T-helper 17 cell (primary cell): ENCODE measurements at regions not wholly inside any gene's neighbourhood (a gene's known extent, or its start where the extent isn't known, plus 50 kb on each side); places are given as distances from the start of the nearest gene placed in this dataset.
"Not testable (repeated sequence)": the region's sequence is repeated elsewhere in the genome, so short reads cannot be mapped to it uniquely, and the experiment has no call there.

Experiments used
- ATAC-seq: fragments of 150-1000 bp; cut with Tn5 transposase; 2 replicates; pipeline ENCODE4 v1.10.0; 2021; ENCODE audit warnings: mild to moderate bottlenecking, moderate library complexity
- DNase-seq, 3 donors: peaks; one replicate each; pipeline versions ENCODE4 v3.0.0 to v3.0.0-alpha.2; 2020 to 2021
- H3K9me3 ChIP-seq: one replicate; pipeline ENCODE4 v1.7.0; 2013; ENCODE audit warnings: low read length, mild to moderate bottlenecking; ENCODE audit not compliant: control insufficient read depth, poor library complexity, severe bottlenecking
- H3K27ac Mint-ChIP-seq: one replicate; pipeline ENCODE4 v1.8.0; 2022; ENCODE audit warnings: mild to moderate bottlenecking, moderate library complexity, mixed read lengths
- H3K27me3 Mint-ChIP-seq: one replicate; pipeline ENCODE4 v1.8.0; 2022; ENCODE audit warnings: mixed read lengths
- H3K36me3 Mint-ChIP-seq: one replicate; pipeline ENCODE4 v1.8.0; 2022; ENCODE audit warnings: low read depth, mixed read lengths
- H3K4me1 Mint-ChIP-seq: one replicate; pipeline ENCODE4 v1.8.0; 2022; ENCODE audit warnings: mild to moderate bottlenecking, mixed read lengths
- H3K4me3 Mint-ChIP-seq: one replicate; pipeline ENCODE4 v1.8.0; 2022; ENCODE audit warnings: mild to moderate bottlenecking, moderate library complexity, mixed read lengths

DNA sequence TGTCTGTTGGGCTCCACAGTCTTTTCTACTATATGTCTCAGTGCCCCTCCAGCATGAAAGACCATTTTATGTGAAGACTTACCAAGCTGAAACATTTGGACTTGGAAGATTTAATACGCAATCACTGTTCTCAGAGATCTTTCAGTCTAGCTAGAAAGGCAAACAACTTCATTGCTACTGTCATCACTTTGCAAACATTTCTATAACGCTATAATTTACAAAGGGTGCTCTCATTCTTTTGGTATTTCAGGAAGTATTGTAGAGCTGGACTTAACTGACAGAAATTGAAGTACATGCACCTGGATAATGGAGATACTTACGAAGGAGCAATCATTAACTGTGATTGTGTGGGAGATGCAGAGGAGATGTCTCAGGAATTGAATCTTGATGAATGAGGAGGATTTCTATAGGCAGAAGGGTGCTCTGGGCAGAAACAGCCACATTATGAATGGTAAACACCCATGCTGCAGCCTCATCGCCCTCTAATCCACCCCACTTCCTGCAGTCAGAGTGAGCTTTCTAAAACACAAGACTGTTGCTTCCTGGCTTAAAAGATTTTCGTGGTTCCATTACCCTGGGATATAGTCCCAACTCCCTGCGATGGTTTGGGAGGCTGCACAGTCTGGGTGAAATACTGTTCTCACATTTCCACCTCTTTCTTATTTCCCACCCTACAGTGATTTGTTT, 75.1 kb upstream of the GNG12 start:
- no peaks in the 10 kb centered on the region for H3K9me3 ChIP-seq
- peaks cover 12% of the 10 kb centered on the region for H3K27me3 Mint-ChIP-seq
- DNase-seq: no peak
- ATAC-seq: no peak
- H3K4me3 Mint-ChIP-seq: no peak overlapping the region
- no peaks in the 10 kb centered on the region for H3K36me3 Mint-ChIP-seq
- no peak overlapping the region for H3K27ac Mint-ChIP-seq
- no peaks in the 10 kb centered on the region for H3K4me1 Mint-ChIP-seq

DNA sequence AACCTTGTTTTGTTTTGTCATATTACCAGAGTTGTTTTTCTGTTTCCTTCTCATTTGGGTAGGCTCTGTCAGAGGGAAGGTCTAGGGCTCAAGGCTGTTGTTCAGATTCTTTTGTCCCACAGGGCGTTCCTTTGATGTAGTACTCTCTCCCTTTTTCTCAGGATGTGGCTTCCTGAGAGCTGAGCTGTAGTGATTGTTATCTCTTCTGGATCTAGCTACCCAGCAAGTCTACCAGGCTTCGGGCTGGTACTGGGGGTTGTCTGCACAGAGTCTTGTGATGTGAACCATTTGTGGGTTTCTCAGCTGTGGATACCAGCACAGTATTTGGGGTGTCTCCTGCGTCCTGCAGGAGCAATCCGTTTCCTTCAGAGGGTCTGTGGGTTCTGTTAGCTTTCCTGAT, 74.2 kb upstream of the GNG12 start:
- not testable (repeated sequence) for H3K27ac Mint-ChIP-seq, H3K4me1 Mint-ChIP-seq, H3K9me3 ChIP-seq, H3K27me3 Mint-ChIP-seq, DNase-seq, H3K36me3 Mint-ChIP-seq, H3K4me3 Mint-ChIP-seq, ATAC-seq

DNA sequence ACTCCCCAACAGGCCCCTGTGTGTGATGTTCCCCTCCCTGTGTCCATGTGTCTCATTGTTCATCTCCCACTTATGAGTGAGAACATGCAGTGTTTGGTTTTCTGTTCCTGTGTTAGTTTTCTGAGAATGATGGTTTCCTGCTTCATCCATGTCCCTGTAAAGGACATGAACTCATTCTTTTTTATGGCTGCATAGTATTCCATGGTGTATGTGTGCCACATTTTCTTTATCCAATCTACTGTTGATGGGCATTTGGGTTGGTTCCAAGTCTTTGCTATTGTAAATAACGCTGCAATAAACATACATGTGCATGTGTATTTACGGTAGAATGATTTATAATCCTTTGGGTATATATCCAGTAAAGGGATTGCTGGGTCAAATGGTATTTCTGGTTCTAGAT, 72.7 kb upstream of the GNG12 start:
- H3K27ac Mint-ChIP-seq, H3K9me3 ChIP-seq, ATAC-seq, H3K4me1 Mint-ChIP-seq, H3K27me3 Mint-ChIP-seq, H3K4me3 Mint-ChIP-seq, H3K36me3 Mint-ChIP-seq, DNase-seq: not testable (repeated sequence)

DNA sequence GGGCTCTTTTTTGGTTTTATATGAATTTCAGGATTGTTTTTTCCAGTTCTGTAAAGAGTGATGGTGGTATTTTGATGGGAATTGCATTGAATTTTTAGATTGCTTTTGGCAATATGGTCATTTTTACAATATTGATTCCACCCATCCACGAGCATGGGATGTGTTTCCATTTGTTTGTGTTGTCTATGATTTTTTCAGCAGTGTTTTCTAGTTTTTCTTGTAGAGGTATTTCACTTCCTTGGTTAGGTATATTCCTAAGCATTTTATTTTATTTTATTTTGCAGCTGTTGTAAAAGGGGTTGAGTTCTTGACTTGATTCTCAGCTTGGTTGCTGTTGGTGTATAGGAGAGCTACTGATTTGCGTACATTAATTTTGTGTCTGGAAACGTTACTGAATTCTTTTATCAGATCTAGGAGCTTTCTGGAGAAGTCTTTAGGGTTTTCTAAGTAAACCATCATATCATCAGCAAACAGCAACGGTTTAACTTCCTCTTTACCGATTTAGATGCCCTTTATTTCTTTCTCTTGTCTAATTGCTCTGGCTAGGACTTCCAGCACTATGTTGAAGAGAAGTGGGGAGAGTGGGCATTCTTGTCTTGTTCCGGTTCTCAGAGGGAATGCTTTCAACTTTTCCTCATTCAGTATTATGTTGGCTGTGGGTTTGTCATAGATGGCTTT, 69.4 kb upstream of the GNG12 start:
- H3K27me3 Mint-ChIP-seq, H3K9me3 ChIP-seq, DNase-seq, H3K36me3 Mint-ChIP-seq, H3K4me3 Mint-ChIP-seq, H3K27ac Mint-ChIP-seq, H3K4me1 Mint-ChIP-seq, ATAC-seq: not testable (repeated sequence)

DNA sequence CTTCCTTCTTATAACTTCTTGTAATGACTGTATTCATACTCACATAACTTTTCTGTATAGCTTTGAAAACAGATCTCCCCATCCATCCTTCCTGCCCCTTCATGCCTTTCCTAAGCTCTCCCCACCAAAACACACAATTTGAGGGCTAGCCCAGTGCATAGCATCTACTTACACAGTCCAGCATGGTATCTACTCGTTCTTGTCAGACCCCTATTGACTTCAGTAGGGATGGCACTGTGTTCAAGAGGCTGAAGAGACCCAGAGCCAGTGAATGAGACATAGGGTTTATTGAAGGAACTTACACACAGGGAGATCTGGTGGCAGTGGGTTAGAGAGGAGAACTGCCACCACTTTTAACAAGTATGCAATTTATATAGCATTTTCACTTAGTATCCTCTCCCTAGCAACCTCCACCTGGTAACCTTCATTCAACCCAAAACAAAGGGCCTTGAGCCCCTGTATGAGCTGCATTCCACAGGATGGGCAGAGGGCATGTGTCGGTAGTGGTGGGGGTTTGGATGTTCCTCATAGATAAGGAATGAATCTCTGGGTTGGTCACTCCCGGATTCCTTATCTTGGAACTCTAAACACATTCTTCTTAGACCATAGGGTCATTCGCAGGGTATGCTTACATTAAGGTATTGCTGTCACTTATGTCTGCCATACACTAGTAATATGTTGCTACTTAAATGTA, 64.9 kb upstream of the GNG12 start:
- H3K27me3 Mint-ChIP-seq: peaks cover 16% of the 10 kb centered on the region
- H3K27ac Mint-ChIP-seq: no peak overlapping the region
- no peak for DNase-seq
- H3K4me3 Mint-ChIP-seq: no peak overlapping the region
- no peaks in the 10 kb centered on the region for H3K36me3 Mint-ChIP-seq
- no peaks in the 10 kb centered on the region for H3K4me1 Mint-ChIP-seq
- no peak for ATAC-seq
- H3K9me3 ChIP-seq: no peaks in the 10 kb centered on the region

DNA sequence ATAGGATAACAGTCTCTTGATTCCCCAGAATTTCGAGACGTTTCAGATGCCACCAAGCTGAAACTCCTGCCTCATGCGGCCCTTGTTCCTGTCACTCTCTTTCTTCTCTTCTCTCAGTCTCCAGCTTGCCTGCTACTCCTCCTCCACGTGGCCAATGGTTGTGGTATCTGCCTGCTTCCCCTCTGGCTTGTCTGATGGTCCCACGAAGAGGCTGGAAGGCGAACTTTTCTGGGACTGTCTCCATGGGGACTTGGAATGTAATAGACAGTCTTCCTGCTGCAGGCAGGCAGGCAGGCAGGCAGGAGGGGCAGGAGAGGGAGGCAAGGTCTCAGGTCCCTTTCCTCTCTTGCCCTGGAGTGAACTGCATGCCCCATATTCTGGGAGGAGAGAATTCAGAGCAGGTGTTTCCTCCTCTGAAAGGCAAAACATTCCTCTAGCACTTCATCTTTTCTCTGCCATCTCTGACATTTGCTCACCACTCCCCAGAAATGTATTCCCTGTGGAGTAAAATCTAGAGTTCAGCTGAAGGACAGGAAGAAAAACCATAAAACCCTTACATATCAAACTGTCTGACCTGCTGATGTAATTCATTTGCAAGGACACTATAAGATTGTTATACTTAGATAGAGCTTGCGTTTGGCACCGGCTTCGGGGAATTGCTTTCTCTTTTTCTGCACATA, 64.1 kb upstream of the GNG12 start:
- ATAC-seq (no peak), DNase-seq (no peak)
- Mint-ChIP-seq H3K4me1 (no peaks in the 10 kb centered on the region), H3K36me3 (no peaks in the 10 kb centered on the region), H3K27me3 (peaks cover 21% of the 10 kb centered on the region), H3K4me3 (no peak overlapping the region), H3K27ac (no peak overlapping the region)
- no peaks in the 10 kb centered on the region for H3K9me3 ChIP-seq

DNA sequence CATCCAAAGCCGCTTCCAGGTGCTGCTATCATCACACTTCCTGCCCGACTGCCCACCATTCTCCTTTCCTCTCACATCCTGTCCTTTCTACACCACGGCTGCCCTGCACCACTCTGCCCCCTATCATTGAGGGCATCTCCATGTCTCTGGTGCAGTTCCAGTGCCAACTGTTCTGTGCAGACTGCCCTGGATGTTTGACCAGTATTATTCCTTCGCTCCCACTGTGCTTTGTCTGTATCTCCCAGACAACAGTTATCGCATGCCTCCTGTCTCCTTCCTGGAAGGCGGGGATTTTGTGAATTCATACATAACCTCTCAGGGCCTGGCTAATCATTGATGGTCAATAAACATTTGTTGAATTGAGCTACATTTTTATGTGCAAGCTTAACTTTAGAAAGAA, 63.6 kb upstream of the GNG12 start:
- Mint-ChIP-seq H3K36me3 (no peaks in the 10 kb centered on the region), H3K27me3 (peaks cover 27% of the 10 kb centered on the region), H3K4me3 (no peak overlapping the region), H3K4me1 (no peaks in the 10 kb centered on the region), H3K27ac (no peak overlapping the region)
- DNase-seq (no peak), ATAC-seq (no peak)
- H3K9me3 ChIP-seq: no peaks in the 10 kb centered on the region

DNA sequence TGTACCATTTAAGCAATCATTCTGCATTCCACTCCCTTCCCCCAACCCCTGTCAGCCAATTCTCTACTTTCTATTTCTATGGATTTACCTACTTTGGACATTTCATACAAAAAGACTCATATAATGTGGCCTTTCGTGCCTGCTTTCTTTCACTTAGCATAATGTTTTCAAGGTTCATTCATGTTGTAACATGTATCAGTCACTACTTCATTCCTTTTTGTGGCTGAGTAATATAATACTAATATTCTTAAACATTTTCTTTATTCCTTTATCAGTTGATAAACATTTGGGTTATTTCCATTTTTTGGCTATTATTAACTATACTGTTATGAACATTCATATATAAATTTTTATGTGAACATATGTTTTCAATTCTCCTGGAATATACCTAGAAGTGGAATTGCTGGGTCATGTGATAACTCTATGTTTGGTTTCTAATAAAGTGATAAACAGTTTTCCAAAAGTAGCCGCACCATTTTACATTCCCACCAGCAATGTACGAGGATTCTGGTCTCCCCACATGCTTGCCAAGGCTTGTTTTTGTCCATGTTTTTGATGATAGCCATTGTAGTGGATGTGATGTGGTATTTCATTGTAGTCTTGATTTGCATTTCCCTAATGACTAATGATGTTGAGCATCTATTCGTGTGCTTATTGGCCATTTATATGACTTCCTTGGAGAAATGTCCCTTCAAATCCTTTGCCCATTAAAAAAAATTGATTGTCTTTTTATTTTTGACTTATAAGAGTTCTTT, 61.9 kb upstream of the GNG12 start:
- Mint-ChIP-seq H3K4me3 (no peak overlapping the region), H3K27ac (no peak overlapping the region), H3K27me3 (peaks cover 37% of the 10 kb centered on the region), H3K36me3 (no peaks in the 10 kb centered on the region), H3K4me1 (no peaks in the 10 kb centered on the region)
- no peaks in the 10 kb centered on the region for H3K9me3 ChIP-seq
- DNase-seq: no peak
- ATAC-seq: no peak

DNA sequence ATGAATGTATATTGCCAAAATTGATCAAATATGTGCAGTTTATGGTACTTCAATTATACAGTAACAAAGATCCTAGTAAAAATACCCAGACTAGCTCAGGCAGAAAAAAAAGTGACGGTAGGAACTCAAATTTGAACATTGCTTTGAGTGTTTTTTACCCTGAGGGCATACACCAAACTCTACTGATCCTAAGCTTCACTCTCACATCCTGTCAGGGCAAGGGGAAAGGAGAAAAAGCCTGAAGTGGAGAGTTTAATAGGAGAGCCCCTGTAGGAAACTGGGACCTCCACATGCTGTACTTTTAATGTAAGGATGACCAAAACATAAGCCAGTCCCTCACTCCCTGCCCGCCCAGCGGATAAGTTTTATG, 59.8 kb upstream of the GNG12 start:
- Mint-ChIP-seq H3K4me3 (no peak overlapping the region), H3K27ac (no peak overlapping the region), H3K36me3 (peaks cover 2% of the 10 kb centered on the region), H3K4me1 (no peaks in the 10 kb centered on the region), H3K27me3 (peaks cover 51% of the 10 kb centered on the region)
- DNase-seq (no peak), ATAC-seq (no peak)
- no peaks in the 10 kb centered on the region for H3K9me3 ChIP-seq

DNA sequence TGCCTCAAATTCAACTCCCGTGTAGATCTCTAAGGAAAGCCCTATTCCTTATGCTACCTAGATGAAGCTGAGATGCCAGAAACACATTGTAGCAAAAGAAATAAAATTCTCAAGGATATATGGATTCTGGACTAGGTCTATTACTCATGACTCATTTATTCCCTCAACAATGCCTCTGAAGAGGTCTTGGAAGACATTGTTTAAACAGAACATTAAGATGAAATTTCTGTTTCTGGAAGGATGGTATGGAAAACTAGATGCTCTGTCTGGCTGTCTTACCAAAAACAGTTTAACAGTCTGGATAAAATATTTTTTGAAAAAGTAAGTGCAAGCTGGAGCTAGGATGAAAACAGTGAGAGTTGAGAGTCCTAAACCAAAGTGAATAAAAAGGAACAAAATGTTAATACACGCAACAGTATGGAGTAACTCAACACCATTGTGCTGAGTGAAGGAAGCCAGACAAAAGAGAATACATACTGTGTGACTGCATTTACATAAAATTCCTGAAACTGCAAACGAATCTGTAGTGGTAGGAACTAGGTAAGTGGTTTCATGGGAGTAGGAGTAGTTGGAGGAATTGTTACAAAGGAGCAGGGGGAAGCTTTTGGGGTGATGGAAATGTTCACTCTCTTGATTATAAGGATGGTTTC, 59.3 kb upstream of the GNG12 start:
- H3K9me3 ChIP-seq: no peaks in the 10 kb centered on the region
- no peaks in the 10 kb centered on the region for H3K4me1 Mint-ChIP-seq
- no peak overlapping the region for H3K4me3 Mint-ChIP-seq
- no peak for DNase-seq
- peaks cover 50% of the 10 kb centered on the region for H3K27me3 Mint-ChIP-seq
- ATAC-seq: no peak
- peaks cover 2% of the 10 kb centered on the region for H3K36me3 Mint-ChIP-seq
- H3K27ac Mint-ChIP-seq: no peak overlapping the region

DNA sequence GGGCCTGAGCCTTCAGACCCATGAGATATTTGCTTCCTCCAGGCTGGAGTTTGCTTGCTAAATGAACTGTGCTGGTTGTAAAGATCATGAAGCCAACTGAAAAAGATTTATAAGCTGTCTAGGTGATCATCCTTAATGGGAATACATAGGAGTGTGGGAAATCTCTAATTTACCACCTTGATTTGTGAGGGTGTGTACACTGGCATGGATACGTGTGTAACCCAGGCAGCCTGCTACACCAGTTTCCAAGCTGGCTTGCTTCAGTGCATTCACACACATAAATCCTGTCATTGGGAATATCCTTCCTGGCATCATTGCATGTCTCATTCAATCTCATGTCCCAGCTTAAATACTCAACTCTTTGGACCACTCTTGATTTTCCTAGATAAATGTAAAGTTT, 57.6 kb upstream of the GNG12 start:
- peaks cover 51% of the 10 kb centered on the region for H3K27me3 Mint-ChIP-seq
- peaks cover 4% of the 10 kb centered on the region for H3K36me3 Mint-ChIP-seq
- no peak overlapping the region for H3K4me3 Mint-ChIP-seq
- H3K4me1 Mint-ChIP-seq: no peaks in the 10 kb centered on the region
- no peak for DNase-seq
- H3K9me3 ChIP-seq: no peaks in the 10 kb centered on the region
- no peak overlapping the region for H3K27ac Mint-ChIP-seq
- ATAC-seq: no peak

DNA sequence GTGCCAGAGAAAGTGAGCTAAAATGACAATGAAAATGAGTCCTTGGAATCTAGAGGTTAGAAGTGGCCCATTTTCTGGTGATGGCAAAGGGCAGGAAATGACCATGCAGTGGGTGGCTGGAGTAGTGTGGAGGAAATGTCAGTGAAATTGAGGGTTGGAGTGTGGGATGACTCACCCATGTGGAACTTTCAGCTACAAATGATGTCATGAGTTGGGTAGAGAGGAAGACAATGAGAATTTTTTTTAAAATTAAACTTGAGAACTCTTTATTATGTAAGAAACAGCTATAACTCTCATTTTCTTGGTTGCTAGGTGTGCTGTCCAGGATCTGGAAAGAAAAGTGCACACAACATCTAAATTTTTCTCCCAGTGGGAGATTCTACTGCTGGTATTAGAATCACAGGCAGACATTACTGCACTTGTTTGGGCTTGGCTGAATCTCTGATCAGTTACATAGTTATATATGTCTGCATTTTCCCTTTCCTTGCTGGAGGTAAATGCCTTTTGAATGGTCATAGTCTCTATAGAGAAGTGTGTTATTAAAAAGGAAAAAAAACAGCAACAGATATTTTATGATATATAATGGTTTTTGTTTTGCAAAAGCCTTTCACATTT, 56.8 kb upstream of the GNG12 start:
- no peaks in the 10 kb centered on the region for H3K9me3 ChIP-seq
- Mint-ChIP-seq H3K36me3 (peaks cover 4% of the 10 kb centered on the region), H3K4me1 (no peaks in the 10 kb centered on the region), H3K4me3 (no peak overlapping the region), H3K27me3 (peaks cover 57% of the 10 kb centered on the region), H3K27ac (no peak overlapping the region)
- DNase-seq (no peak), ATAC-seq (no peak)
